ENCODE measurements at regions not wholly inside any gene's neighbourhood (a gene's known extent, or its start where the extent isn't known, plus 50 kb on each side); places are given as distances from the start of the nearest gene placed in this dataset.
A peak's percentile ranks its signal among the peaks of the same experiment; 100 is the strongest.

DNA sequence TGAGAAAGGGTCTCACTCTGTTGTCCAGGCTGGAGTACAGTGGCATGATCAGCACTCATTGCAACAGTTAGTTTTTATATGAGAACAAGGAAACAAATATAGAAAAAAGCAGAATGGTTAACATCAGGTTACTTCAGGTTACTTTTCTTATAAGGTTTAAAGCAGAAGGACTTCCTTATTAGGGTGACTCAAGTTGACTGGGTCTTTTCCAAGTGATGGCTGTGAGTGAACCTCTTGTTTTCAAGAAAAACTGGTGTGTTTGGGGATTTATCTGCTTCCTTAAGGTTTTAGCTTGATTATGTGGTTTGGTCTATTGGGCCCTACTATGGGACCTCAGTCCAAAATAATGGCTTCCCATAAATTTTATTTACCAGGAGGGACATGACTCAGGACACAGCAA, 99.2 kb downstream of the ARRDC3 start:
- intact Hi-C loops (cut with DNase I), result loop anchor here (5.0 kb wide), 1 partner anchor 182 kb away; no protein-coding TSS in a partner anchor
- Histone ChIP-seq H3K9me3 (no peaks in the 10 kb centered on the region), H3K4me3 (no peak overlapping the region), H3K4me1 (peaks cover 0 to 44% (median 33%) of the 10 kb centered on the region in 4 donors), H3K36me3 (no peaks in the 10 kb centered on the region), H3K27me3 (no peaks in the 10 kb centered on the region), H3K27ac (peak overlapping the region in 2 of 4 donors; percentile 36 to 58)
- TF ChIP-seq POLR2AphosphoS5 (IDR thresholded peaks at IDR 0.05) (peak in 1 of 4 donors; percentile 8), EP300 (IDR thresholded peaks at IDR 0.05) (no peak)
- no peak for DNase-seq

DNA sequence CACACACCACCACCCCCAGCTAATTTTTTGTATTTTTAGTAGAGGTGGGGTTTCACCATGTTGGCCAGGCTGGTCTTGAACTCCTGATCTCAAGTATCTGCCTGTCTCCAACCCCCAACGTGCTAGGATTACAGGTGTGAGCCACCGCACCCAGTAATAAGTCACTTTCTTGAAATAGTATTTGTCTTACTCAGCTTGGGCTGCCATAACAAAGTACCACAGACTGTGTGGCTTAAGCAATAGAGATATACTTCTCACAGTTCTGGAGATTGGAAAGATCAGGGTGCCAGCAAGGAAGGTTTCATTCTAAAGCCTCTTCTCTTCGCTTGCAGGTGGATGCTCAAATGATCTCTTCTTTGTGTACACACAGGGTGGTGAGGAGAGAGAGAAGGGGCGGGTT, 99.8 kb downstream of the ARRDC3 start:
- Histone ChIP-seq H3K27me3 (no peaks in the 10 kb centered on the region), H3K4me1 (peaks cover 0 to 38% (median 27%) of the 10 kb centered on the region in 4 donors), H3K9me3 (no peaks in the 10 kb centered on the region), H3K36me3 (no peaks in the 10 kb centered on the region), H3K27ac (peak overlapping the region in 2 of 4 donors; percentile 36 to 58), H3K4me3 (no peak overlapping the region)
- WGBS, 2 donors, result 66 to 87% methylated on average over 4 of the region's 4 CpGs
- intact Hi-C loops (cut with DNase I), result loop anchor here (5.0 kb wide), 1 partner anchor 181 kb away; no protein-coding TSS in a partner anchor
- TF ChIP-seq POLR2A (IDR thresholded peaks at IDR 0.05), result no peak
- no peak for DNase-seq

DNA sequence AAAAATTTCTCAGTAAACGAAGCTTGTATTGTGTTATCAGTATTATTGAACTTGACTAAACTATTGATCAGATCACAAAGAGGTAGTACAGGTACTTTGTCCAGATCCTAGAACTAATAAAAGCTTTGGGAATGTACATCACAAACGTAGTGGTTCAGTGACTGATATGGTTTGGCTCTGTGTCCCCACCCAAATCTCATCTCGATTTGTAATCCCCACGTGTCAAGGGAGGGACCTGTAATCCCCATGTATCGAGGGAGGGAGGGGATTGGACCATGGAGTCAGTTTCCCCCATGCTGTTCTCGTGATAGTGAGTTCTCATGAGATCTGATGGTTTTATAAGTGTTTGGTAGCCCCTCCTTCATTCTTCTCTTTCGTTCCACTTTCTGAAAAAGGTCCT, 100.9 kb downstream of the ARRDC3 start:
- Histone ChIP-seq H3K27me3 (no peaks in the 10 kb centered on the region), H3K9me3 (no peaks in the 10 kb centered on the region), H3K4me3 (no peak overlapping the region), H3K36me3 (no peaks in the 10 kb centered on the region), H3K4me1 (peaks cover 0 to 36% (median 21%) of the 10 kb centered on the region in 4 donors), H3K27ac (no peak overlapping the region)
- TF ChIP-seq POLR2AphosphoS5 (IDR thresholded peaks at IDR 0.05), result no peak
- TF ChIP-seq, protein P1, sequence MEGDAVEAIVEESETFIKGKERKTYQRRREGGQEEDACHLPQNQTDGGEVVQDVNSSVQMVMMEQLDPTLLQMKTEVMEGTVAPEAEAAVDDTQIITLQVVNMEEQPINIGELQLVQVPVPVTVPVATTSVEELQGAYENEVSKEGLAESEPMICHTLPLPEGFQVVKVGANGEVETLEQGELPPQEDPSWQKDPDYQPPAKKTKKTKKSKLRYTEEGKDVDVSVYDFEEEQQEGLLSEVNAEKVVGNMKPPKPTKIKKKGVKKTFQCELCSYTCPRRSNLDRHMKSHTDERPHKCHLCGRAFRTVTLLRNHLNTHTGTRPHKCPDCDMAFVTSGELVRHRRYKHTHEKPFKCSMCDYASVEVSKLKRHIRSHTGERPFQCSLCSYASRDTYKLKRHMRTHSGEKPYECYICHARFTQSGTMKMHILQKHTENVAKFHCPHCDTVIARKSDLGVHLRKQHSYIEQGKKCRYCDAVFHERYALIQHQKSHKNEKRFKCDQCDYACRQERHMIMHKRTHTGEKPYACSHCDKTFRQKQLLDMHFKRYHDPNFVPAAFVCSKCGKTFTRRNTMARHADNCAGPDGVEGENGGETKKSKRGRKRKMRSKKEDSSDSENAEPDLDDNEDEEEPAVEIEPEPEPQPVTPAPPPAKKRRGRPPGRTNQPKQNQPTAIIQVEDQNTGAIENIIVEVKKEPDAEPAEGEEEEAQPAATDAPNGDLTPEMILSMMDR (IDR thresholded peaks at IDR 0.05), result no peak
- no peak for TF ChIP-seq POLR2A (IDR thresholded peaks at IDR 0.05)
- no peak for TF ChIP-seq EP300 (IDR thresholded peaks at IDR 0.05)
- 91 to 93% methylated on average over 7 of the region's 7 CpGs for WGBS, 2 donors
- intact Hi-C loops (cut with DNase I), result loop anchor here (5.0 kb wide), 1 partner anchor 180 kb away; no protein-coding TSS in a partner anchor
- no peak for DNase-seq

DNA sequence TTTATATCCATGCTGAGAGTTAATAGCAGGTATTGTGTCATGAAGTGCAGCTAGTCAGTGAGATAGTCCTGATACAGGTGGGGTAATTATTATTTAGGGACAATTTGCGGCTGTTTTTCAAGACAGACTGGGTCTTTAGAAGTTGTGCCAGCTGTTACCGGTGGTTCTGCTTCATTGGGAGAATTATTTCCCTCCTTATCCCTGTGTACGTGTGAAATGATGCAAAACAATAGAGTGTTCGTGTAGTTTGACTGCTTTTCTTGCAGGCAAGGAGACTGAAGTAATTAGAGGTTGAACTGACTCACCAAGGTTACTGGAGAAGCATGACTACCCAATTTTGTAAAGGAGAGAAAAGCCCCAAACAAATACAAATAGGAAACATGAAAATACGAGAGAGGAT, 101.7 kb downstream of the ARRDC3 start:
- 61 to 75% methylated on average over 5 of the region's 5 CpGs for WGBS, 2 donors
- intact Hi-C loops (cut with DNase I), result loop anchor here (5.0 kb wide), 1 partner anchor 179 kb away; no protein-coding TSS in a partner anchor
- H3K4me3 ChIP-seq, result no peak overlapping the region

DNA sequence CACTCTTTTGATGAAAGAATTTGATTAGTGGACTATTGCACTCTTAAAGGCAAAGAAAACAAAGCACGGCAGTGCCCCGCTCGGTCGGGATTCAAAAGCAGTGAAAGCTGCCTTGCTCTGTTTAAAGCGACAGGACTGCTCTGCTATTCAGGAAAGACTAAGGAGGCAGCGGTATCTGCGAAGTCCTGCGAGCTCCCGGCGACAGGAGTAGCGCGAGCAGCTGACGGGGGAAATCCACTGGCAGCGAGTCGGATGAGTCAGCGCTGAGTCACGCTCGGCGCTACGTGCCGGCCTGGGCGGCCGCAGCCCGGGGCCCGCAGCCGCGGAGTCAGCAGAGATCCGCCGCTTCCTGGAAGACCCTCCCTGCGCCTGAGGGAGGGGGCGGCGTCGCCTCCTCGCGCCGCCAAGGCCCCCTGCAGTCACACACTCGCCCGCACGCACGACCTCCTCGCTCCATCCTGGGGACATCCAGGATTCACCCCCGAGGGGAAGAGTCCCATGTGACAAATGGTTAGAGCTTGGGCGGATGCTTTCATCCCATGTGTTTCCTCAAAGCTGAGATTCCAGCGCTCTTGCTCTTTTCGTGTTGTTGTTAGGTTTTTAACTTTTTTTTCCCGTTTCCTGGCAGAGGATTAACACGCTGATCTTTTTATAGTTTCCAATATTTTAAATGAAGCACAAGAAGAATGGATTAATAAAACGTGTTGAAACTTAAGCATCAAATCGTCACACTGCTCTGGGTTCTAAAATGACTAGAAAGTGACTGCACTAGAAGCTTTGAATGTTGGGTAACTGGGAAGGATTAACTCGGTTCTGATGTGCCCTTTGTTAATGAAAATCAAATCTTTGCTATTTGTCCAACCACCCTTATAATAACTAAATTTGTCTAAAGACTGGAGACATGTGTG, 102.5 kb downstream of the ARRDC3 start:
- H3K27me3 ChIP-seq, result no peaks in the 10 kb centered on the region
- 1 to 2% methylated on average over 50 of the region's 50 CpGs for WGBS, 2 donors
- H3K9me3 ChIP-seq, result no peaks in the 10 kb centered on the region
- TF ChIP-seq EP300 (IDR thresholded peaks at IDR 0.05) (peak in 2 of 4 donors; percentile 50 to 70), POLR2A (IDR thresholded peaks at IDR 0.05) (peak; percentile 52 to 62), POLR2AphosphoS5 (IDR thresholded peaks at IDR 0.05) (peak; percentile 77 to 91 (median 90))
- TF ChIP-seq, protein P1 (IDR thresholded peaks at IDR 0.05), result no peak
- H3K4me3 ChIP-seq, result peak overlapping the region; percentile 35 to 61 (median 58)
- H3K4me1 ChIP-seq, result peaks cover 0 to 41% (median 21%) of the 10 kb centered on the region in 4 donors
- DNase-seq, result peak; percentile 97
- peak overlapping the region; percentile 87 to 95 (median 88) for H3K27ac ChIP-seq
- no peaks in the 10 kb centered on the region for H3K36me3 ChIP-seq
- intact Hi-C loops (cut with DNase I), result loop anchor here (1.0 to 5.0 kb wide), 2 partner anchors 100 to 178 kb away; no protein-coding TSS in a partner anchor

More for the DNA sequence above, 101.7 kb downstream of the ARRDC3 start:
- no peaks in the 10 kb centered on the region for H3K27me3 ChIP-seq
- no peaks in the 10 kb centered on the region for H3K36me3 ChIP-seq
- H3K9me3 ChIP-seq, result no peaks in the 10 kb centered on the region
- DNase-seq, result no peak
- peak overlapping the region; percentile 87 to 95 (median 88) for H3K27ac ChIP-seq
- TF ChIP-seq POLR2AphosphoS5 (IDR thresholded peaks at IDR 0.05) (no peak), EP300 (IDR thresholded peaks at IDR 0.05) (no peak), POLR2A (IDR thresholded peaks at IDR 0.05) (no peak)
- TF ChIP-seq, protein P1 (IDR thresholded peaks at IDR 0.05), result no peak
- H3K4me1 ChIP-seq, result peaks cover 0 to 41% (median 21%) of the 10 kb centered on the region in 4 donors
